BJ (cell line): ENCODE measurements at regions not wholly inside any gene's neighbourhood (a gene's known extent, or its start where the extent isn't known, plus 50 kb on each side); places are given as distances from the start of the nearest gene placed in this dataset.

Experiments used
- CTCF ChIA-PET: fragments of 350-600 bp; formaldehyde crosslinking; extraction: SDS; loops from one replicate; lab custom pipeline; 2021; ENCODE audit warnings: antibody characterized with exemption, inconsistent platforms; lab: Yijun Ruan, JAX
- POLR2A ChIA-PET: fragments of 300-600 bp; sonication (Branson Sonifier 250); formaldehyde crosslinking; extraction: SDS; loops from one replicate; lab custom pipeline; 2021; ENCODE audit warnings: antibody characterized with exemption; lab: Charles Lee
- DNase-seq: peaks from one replicate; pipeline ENCODE4 v3.0.0-alpha.2; 2011; ENCODE audit warnings: low read depth
- H3K27me3 ChIP-seq: 2 replicates; pipeline ENCODE4 v1.6.0; 2011; ENCODE audit warnings: low read length; ENCODE audit not compliant: control insufficient read depth, insufficient read depth
- H3K36me3 ChIP-seq: 2 replicates; pipeline ENCODE4 v1.5.1; 2011; ENCODE audit warnings: low read length; ENCODE audit not compliant: control insufficient read depth, insufficient read depth
- H3K4me3 ChIP-seq: 2 replicates; pipeline ENCODE4 v1.5.1; 2011; ENCODE audit warnings: low read depth, mild to moderate bottlenecking, control low read depth, low read length
- TF ChIP-seq, protein P1 (sequence below): IDR thresholded peaks from 2 replicates; pipeline ENCODE4 v1.5.1; 2011; ENCODE audit warnings: low read depth, mild to moderate bottlenecking, control low read depth, inconsistent platforms, low read length, moderate library complexity; ENCODE audit not compliant: insufficient read depth

DNA sequence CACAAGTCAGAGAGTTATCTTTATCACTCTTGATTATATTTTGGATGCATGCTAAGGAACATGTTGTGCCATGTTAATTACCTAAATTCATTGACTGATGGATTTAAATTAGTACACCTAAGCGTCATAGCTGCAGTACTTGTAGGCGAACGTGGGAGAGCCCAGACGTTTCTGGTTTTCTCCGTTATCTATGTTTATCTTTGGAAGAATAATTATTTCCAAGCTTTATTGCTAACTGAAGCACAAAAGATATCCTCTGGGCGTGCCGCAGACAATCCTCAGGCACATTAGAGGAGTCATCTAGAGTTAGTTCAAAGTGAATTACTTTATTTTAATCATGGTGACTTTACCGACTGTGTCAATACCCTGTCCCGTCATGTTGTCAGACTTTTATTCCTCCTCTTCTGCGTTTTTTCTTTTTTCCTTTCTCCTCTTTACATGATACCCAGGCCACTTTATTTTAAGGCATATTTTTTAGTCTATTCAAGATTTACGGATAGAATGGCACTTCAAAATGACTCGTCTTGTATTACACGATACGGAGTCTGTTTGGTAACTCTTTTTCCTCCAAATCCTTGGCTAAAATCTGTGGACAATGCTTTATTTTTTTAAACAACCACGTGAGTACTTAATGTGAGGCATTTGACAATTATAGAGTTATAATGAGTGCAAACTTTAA is 632.0 kb upstream of the TENM3 start:
- ChIA-PET POLR2A (no interaction called here), CTCF (no interaction called here)
- TF ChIP-seq, protein P1, sequence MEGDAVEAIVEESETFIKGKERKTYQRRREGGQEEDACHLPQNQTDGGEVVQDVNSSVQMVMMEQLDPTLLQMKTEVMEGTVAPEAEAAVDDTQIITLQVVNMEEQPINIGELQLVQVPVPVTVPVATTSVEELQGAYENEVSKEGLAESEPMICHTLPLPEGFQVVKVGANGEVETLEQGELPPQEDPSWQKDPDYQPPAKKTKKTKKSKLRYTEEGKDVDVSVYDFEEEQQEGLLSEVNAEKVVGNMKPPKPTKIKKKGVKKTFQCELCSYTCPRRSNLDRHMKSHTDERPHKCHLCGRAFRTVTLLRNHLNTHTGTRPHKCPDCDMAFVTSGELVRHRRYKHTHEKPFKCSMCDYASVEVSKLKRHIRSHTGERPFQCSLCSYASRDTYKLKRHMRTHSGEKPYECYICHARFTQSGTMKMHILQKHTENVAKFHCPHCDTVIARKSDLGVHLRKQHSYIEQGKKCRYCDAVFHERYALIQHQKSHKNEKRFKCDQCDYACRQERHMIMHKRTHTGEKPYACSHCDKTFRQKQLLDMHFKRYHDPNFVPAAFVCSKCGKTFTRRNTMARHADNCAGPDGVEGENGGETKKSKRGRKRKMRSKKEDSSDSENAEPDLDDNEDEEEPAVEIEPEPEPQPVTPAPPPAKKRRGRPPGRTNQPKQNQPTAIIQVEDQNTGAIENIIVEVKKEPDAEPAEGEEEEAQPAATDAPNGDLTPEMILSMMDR: no peak
- Histone ChIP-seq H3K4me3 (no peak overlapping the region), H3K36me3 (no peaks in the 10 kb centered on the region), H3K27me3 (no peaks in the 10 kb centered on the region)
- DNase-seq: no peak

DNA sequence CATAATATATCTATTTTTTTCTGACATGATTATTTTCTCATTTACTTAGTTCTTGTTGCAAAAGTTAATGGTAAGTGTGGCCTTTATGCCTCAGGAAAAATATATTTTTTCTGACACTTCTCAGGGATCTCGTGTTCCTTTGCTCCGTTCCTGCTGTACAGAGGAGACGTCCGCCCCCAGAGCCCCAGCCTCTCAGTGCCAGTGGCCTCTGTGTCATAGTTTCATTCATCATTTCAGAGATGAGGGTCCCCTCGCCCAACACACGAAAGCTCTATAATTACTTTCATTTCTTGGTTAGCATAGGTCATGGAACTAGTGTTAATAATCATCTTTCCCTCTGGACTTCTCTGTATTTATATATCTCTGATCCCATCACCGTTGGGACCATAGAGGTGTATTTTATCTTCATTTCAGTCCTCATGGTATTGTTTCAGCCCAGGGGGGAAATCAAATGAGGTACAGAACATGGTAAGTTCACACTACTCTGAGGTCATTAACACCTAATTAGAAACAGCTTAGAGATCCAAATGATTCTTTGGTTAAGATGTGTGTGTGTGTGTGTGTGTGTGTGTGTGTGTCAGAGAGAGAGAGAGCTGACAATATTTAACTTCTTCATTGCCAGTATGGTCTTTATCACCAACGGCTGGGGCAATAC is 631.1 kb upstream of the TENM3 start:
- Histone ChIP-seq H3K27me3 (no peaks in the 10 kb centered on the region), H3K36me3 (no peaks in the 10 kb centered on the region), H3K4me3 (no peak overlapping the region)
- TF ChIP-seq, protein P1: no peak
- DNase-seq: no peak
- ChIA-PET CTCF (no interaction called here), POLR2A (no interaction called here)

DNA sequence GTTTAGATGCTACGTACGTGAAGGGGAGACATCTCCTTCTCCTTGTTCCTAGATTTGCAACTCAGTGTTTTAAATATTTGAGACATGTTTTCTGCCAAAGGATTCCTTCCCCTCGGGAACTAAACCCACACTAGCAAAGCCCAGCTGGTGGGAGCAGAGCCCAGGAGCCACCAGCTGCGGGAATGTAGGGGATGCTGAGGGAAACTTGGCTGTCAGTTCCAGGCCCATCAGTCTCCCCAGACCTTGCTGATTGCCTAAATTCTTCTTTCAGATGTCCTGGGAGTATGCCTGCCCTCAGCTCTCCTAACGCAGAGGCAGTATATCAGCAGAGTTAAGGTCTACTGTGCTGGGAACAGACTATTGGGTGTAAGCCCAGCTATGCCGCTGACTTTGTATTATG is 630.0 kb upstream of the TENM3 start:
- no peak overlapping the region for H3K4me3 ChIP-seq
- POLR2A ChIA-PET: no interaction called here
- CTCF ChIA-PET: no interaction called here
- TF ChIP-seq, protein P1: no peak
- no peaks in the 10 kb centered on the region for H3K27me3 ChIP-seq
- no peak for DNase-seq
- no peaks in the 10 kb centered on the region for H3K36me3 ChIP-seq

DNA sequence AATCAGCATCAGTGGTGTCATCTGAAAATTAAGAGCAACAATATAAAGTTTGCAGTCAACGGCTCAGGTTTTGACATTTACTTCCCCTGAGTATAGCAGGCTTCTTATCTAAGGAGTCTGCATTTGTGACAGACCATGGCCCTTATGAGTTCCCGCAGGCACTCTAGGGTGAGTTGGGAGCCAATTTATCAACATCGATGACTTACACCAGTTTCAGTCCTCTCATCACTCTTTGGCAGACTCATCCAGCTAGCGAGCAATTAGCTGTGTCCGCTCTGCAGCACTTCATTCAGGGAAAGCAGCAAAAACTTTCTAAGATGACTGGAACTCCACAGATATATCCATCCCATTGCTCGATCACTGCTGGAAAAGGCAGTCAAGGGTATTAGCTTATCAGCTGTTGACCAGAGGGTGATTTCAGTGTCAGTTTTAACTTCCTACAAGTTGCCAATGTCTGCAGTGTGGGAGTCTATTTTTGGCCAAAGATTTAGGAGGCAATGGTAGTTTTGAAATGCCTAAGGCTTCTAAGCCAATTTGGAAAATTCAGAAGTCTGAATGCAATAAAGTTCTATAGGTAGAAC is 625.1 kb upstream of the TENM3 start:
- POLR2A ChIA-PET: no interaction called here
- TF ChIP-seq, protein P1: no peak
- no peak overlapping the region for H3K4me3 ChIP-seq
- no peak for DNase-seq
- no peaks in the 10 kb centered on the region for H3K27me3 ChIP-seq
- CTCF ChIA-PET: no interaction called here
- H3K36me3 ChIP-seq: no peaks in the 10 kb centered on the region

DNA sequence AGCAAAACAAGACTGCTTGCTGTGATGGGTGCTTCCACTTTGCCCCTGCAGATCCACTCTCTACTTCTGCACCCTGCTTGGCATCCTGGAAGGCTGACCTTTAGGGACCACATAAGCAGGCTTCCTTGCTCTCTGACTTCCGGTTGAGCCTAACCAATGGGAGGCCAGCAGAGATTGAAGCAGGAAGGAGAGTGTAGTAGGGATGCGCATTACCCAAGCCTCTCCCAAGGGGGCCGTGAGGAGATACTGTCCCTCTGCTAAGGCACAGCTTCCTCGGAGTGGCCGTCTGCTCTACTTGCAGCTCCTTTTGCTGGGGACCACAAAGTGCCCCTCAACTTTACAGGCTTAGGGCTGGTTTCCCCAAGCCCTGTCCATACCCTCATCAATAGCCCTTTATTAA is 624.3 kb upstream of the TENM3 start:
- H3K36me3 ChIP-seq: no peaks in the 10 kb centered on the region
- no peak for DNase-seq
- ChIA-PET CTCF (no interaction called here), POLR2A (no interaction called here)
- H3K4me3 ChIP-seq: no peak overlapping the region
- TF ChIP-seq, protein P1: no peak
- no peaks in the 10 kb centered on the region for H3K27me3 ChIP-seq
